CD4-positive, alpha-beta T cell treated with Interleukin-21 for 1 hour (primary cell): ENCODE measurements at regions not wholly inside any gene's neighbourhood (a gene's known extent, or its start where the extent isn't known, plus 50 kb on each side); places are given as distances from the start of the nearest gene placed in this dataset.

Source experiments
- DNase-seq: peaks from one replicate; pipeline ENCODE4 v3.0.0-alpha.2; 2020

- no peak for DNase-seq
Observed at GRCh38 chr6:25013246-25013645, 77.5 kb upstream of the RIPOR2 start.

GRCh38 chr6:25014369-25014768 is 78.6 kb upstream of the RIPOR2 start:
- no peak for DNase-seq

GRCh38 chr6:25014791-25015560 is 79.2 kb upstream of the RIPOR2 start:
- peak; percentile 83 for DNase-seq

- no peak for DNase-seq
Observed at GRCh38 chr6:25016014-25016720, 80.4 kb upstream of the RIPOR2 start.

- no peak for DNase-seq
Observed at GRCh38 chr6:25017486-25017885, 81.7 kb upstream of the RIPOR2 start.

GRCh38 chr6:25017932-25018567 is 82.3 kb upstream of the RIPOR2 start:
- DNase-seq, result peak; percentile 87

GRCh38 chr6:25018568-25018954 is 82.8 kb upstream of the RIPOR2 start:
- no peak for DNase-seq

GRCh38 chr6:25022140-25022553 is 86.4 kb upstream of the RIPOR2 start:
- no peak for DNase-seq

- no peak for DNase-seq
Observed at GRCh38 chr6:25023781-25024180, 88.0 kb upstream of the RIPOR2 start.

GRCh38 chr6:25024821-25025220 is 89.1 kb upstream of the RIPOR2 start:
- DNase-seq, result no peak

- DNase-seq, result no peak
Observed at GRCh38 chr6:25025248-25025918, 89.6 kb upstream of the RIPOR2 start.

GRCh38 chr6:25025919-25026301 is 90.2 kb upstream of the RIPOR2 start:
- no peak for DNase-seq

GRCh38 chr6:25026723-25027122 is 91.0 kb upstream of the RIPOR2 start:
- DNase-seq, result no peak

GRCh38 chr6:25027221-25027916 is 91.6 kb upstream of the RIPOR2 start:
- DNase-seq, result peak; percentile 86

- DNase-seq, result no peak
Observed at GRCh38 chr6:25028328-25028727, 92.6 kb upstream of the RIPOR2 start.

- no peak for DNase-seq
Observed at GRCh38 chr6:25032934-25033333, 97.2 kb upstream of the RIPOR2 start.

- peak; percentile 37 for DNase-seq
Observed at GRCh38 chr6:25034431-25034921, 98.7 kb upstream of the RIPOR2 start.

GRCh38 chr6:25035174-25035511 is 99.4 kb upstream of the RIPOR2 start:
- no peak for DNase-seq

- DNase-seq, result peak; percentile 54
Observed at GRCh38 chr6:25035512-25036435, 100.0 kb upstream of the RIPOR2 start.

- DNase-seq, result no peak
Observed at GRCh38 chr6:25036461-25036860, 100.7 kb upstream of the RIPOR2 start.

GRCh38 chr6:25038300-25038699 is 102.5 kb upstream of the RIPOR2 start:
- DNase-seq, result no peak

- peak; percentile 47 for DNase-seq
Observed at GRCh38 chr6:25038999-25039398, 103.2 kb upstream of the RIPOR2 start.
